ENCODE measurements at regions not wholly inside any gene's neighbourhood (a gene's known extent, or its start where the extent isn't known, plus 50 kb on each side); places are given as distances from the start of the nearest gene placed in this dataset.

GRCh38 chr4:1488831-1489638 is 82.8 kb upstream of the NKX1-1 start:
- TF ChIP-seq GATA3 (IDR thresholded peaks at IDR 0.05; ENCODE audit: low read depth, low read length) (no peak), GATA2 (IDR thresholded peaks at IDR 0.05; ENCODE audit: low read depth, low read length) (no peak)

Data from SH-SY5Y (cell line).